Psoas muscle (tissue), 7 donors: ENCODE measurements at regions not wholly inside any gene's neighbourhood (a gene's known extent, or its start where the extent isn't known, plus 50 kb on each side); places are given as distances from the start of the nearest gene placed in this dataset.

Experiments
- ATAC-seq, 4 donors: fragments of 200-7000 bp; cut with Tn5 transposase; one replicate each; pipeline ENCODE4 v1.9.1; 2020; ENCODE audit warnings: moderate library complexity in 3 of 4, mild to moderate bottlenecking in 2 of 4
- DNase-seq, 2 donors: peaks; one replicate each; pipeline ENCODE4 v3.0.0-alpha.2; 2020
- H3K27ac ChIP-seq: fragments of 200-600 bp; one replicate; pipeline ENCODE4 v1.8.0; 2022
- H3K27me3 ChIP-seq, 3 donors: fragments of 200-600 bp in 1 of 3; one replicate each; pipeline versions ENCODE4 v1.6.1 to v1.8.0; 2013 to 2022; ENCODE audit warnings: low read length in 2 of 3, mild to moderate bottlenecking in 2 of 3, moderate library complexity in 1 of 3; ENCODE audit not compliant: insufficient read depth in 3 of 3
- H3K36me3 ChIP-seq, 2 donors: fragments of 200-600 bp in 1 of 2; one replicate each; pipeline versions ENCODE4 v1.6.1 to v1.8.0; 2013 to 2022; ENCODE audit warnings: low read depth in 1 of 2, mild to moderate bottlenecking in 1 of 2, moderate library complexity in 1 of 2; ENCODE audit not compliant: insufficient read depth in 1 of 2
- H3K4me1 ChIP-seq: fragments of 200-600 bp; one replicate; pipeline ENCODE4 v1.8.0; 2022
- H3K4me3 ChIP-seq: fragments of 200-600 bp; one replicate; pipeline ENCODE4 v1.8.0; 2022; ENCODE audit warnings: mild to moderate bottlenecking
- H3K9me3 ChIP-seq: fragments of 200-600 bp; one replicate; pipeline ENCODE4 v1.8.0; 2022
- CTCF ChIP-seq: fragments of 200-600 bp; IDR thresholded peaks from one replicate; pipeline ENCODE4 v1.8.0; 2022; ENCODE audit warnings: antibody characterized with exemption
- WGBS, 3 donors: extraction: QIAGEN DNeasy Blood & Tissue Kit; methylation state at CpG; one replicate each; pipeline versions ENCODE4 v1.1.6 to v1.1.7; 2013; 5-methylcytosine and 5-hydroxymethylcytosine counted together
- intact Hi-C, 2 donors: fragments of 100-400 bp; cut with DNase I; formaldehyde crosslinking; loops; one replicate each; pipeline versions ENCODE4 v1.11.0 to v1.14.2; 2022
- donor health status: healthy with polysubstance abuse.
- donor health status: DM: no; HTN: no; CAD: no; lungs with moderate emphysema.
- donor health status: Bipolar disorder and iron deficiency.
- donor health status: healthy.
- donor health status: DM: yes; HTN: yes; CAD: no.
- donor health status: DM: no; HTN: no; CAD: no.
- donor health status: DM: yes; HTN: yes; CAD: no.

GRCh38 chr5:8386719-8387288 lies 517.9 kb downstream of the MTRR start:
- no peaks in the 10 kb centered on the region for H3K36me3 ChIP-seq
- ATAC-seq, result no peak
- H3K9me3 ChIP-seq, result no peaks in the 10 kb centered on the region
- no peak for TF ChIP-seq CTCF
- no peaks in the 10 kb centered on the region for H3K27me3 ChIP-seq
- no peaks in the 10 kb centered on the region for H3K4me1 ChIP-seq
- H3K27ac ChIP-seq, result no peak overlapping the region
- H3K4me3 ChIP-seq, result no peak overlapping the region
- intact Hi-C loops, result no loop called here
- no peak for DNase-seq
- 74 to 77% (median 77%) methylated on average over 2 of the region's 2 CpGs for WGBS, 3 donors

GRCh38 chr5:8391911-8392310 lies 523.0 kb downstream of the MTRR start:
- DNase-seq (no peak), ATAC-seq (no peak)
- intact Hi-C loops, result no loop called here
- Histone ChIP-seq H3K9me3 (no peaks in the 10 kb centered on the region), H3K27ac (no peak overlapping the region), H3K27me3 (no peaks in the 10 kb centered on the region), H3K36me3 (no peaks in the 10 kb centered on the region), H3K4me3 (no peak overlapping the region), H3K4me1 (no peaks in the 10 kb centered on the region)
- 56 to 60% (median 58%) methylated on average over 2 of the region's 2 CpGs for WGBS, 3 donors
- TF ChIP-seq CTCF, result no peak

GRCh38 chr5:8393240-8393639 lies 524.3 kb downstream of the MTRR start:
- WGBS, 3 donors, result 69 to 74% (median 73%) methylated on average over 2 of the region's 2 CpGs
- no peaks in the 10 kb centered on the region for H3K27me3 ChIP-seq
- no peak overlapping the region for H3K27ac ChIP-seq
- H3K4me3 ChIP-seq, result no peak overlapping the region
- DNase-seq (no peak), ATAC-seq (no peak)
- no peaks in the 10 kb centered on the region for H3K36me3 ChIP-seq
- TF ChIP-seq CTCF, result no peak
- no peaks in the 10 kb centered on the region for H3K4me1 ChIP-seq
- intact Hi-C loops, result no loop called here
- no peaks in the 10 kb centered on the region for H3K9me3 ChIP-seq

GRCh38 chr5:8394965-8395364 lies 526.0 kb downstream of the MTRR start:
- no peak overlapping the region for H3K27ac ChIP-seq
- H3K4me1 ChIP-seq, result no peaks in the 10 kb centered on the region
- intact Hi-C loops, result no loop called here
- no peak for TF ChIP-seq CTCF
- no peaks in the 10 kb centered on the region for H3K27me3 ChIP-seq
- H3K4me3 ChIP-seq, result no peak overlapping the region
- DNase-seq, result no peak
- no peaks in the 10 kb centered on the region for H3K36me3 ChIP-seq
- no peak for ATAC-seq
- WGBS, 3 donors, result 72 to 76% (median 76%) methylated on average over 5 of the region's 5 CpGs
- H3K9me3 ChIP-seq, result no peaks in the 10 kb centered on the region

- Histone ChIP-seq H3K4me1 (no peaks in the 10 kb centered on the region), H3K36me3 (no peaks in the 10 kb centered on the region), H3K27ac (no peak overlapping the region), H3K9me3 (no peaks in the 10 kb centered on the region), H3K27me3 (no peaks in the 10 kb centered on the region), H3K4me3 (no peak overlapping the region)
- TF ChIP-seq CTCF, result no peak
- DNase-seq (no peak), ATAC-seq (no peak)
- intact Hi-C loops, result no loop called here
- 89 to 93% (median 91%) methylated on average over 1 of the region's 1 CpG for WGBS, 3 donors
Observed at GRCh38 chr5:8396246-8396645, 527.3 kb downstream of the MTRR start.
